GM23338 (cell line): ENCODE measurements at regions not wholly inside any gene's neighbourhood (a gene's known extent, or its start where the extent isn't known, plus 50 kb on each side); places are given as distances from the start of the nearest gene placed in this dataset.

Experiments used
- ATAC-seq: fragments of 200-7000 bp; cut with Tn5 transposase; 3 replicates; pipeline ENCODE4 v1.9.1; 2020
- DNase-seq: peaks from one replicate; pipeline ENCODE4 v3.0.0-alpha.2; 2015; ENCODE audit warnings: low spot score
- H2AFZ ChIP-seq: fragments of 200-600 bp; sonication (generic); 2 replicates; pipeline ENCODE4 v1.8.0; 2016; ENCODE audit warnings: antibody characterized with exemption, mild to moderate bottlenecking, moderate library complexity
- H3F3A ChIP-seq: fragments of 200-600 bp; sonication (generic); replicated peaks from 2 replicates; pipeline ENCODE4 v1.8.0; 2017; ENCODE audit warnings: antibody characterized with exemption, mixed run types, low read depth
- H3K27ac ChIP-seq: fragments of 200-600 bp; sonication (generic); 2 replicates; pipeline ENCODE4 v1.6.1; 2016; ENCODE audit warnings: low read depth
- H3K27me3 ChIP-seq: fragments of 200-600 bp; sonication (generic); 2 replicates; pipeline ENCODE4 v1.8.0; 2016; ENCODE audit warnings: mild to moderate bottlenecking, mixed run types, moderate library complexity; ENCODE audit not compliant: insufficient read depth
- H3K36me3 ChIP-seq: fragments of 200-600 bp; sonication (generic); 2 replicates; pipeline ENCODE4 v1.8.0; 2016; ENCODE audit warnings: mild to moderate bottlenecking; ENCODE audit not compliant: insufficient read depth
- H3K4me1 ChIP-seq: fragments of 200-600 bp; sonication (generic); 2 replicates; pipeline ENCODE4 v1.8.0; 2016; ENCODE audit warnings: mild to moderate bottlenecking, moderate library complexity; ENCODE audit not compliant: insufficient read depth
- H3K4me2 ChIP-seq: fragments of 200-600 bp; sonication (generic); 2 replicates; pipeline ENCODE4 v1.7.1; 2017; ENCODE audit warnings: mixed run types
- H3K4me3 ChIP-seq: fragments of 200-600 bp; sonication (generic); 2 replicates; pipeline ENCODE4 v1.6.1; 2016; ENCODE audit warnings: mixed run types
- H3K79me2 ChIP-seq: fragments of 200-600 bp; sonication (generic); replicated peaks from 2 replicates; pipeline ENCODE4 v1.8.0; 2017; ENCODE audit warnings: mild to moderate bottlenecking; ENCODE audit not compliant: insufficient read depth
- H3K9me2 ChIP-seq: fragments of 200-600 bp; sonication (generic); 2 replicates; pipeline ENCODE4 v1.8.0; 2017; ENCODE audit not compliant: insufficient read depth
- H4K20me1 ChIP-seq: fragments of 200-600 bp; sonication (generic); replicated peaks from 2 replicates; pipeline ENCODE4 v1.8.0; 2017; ENCODE audit warnings: mild to moderate bottlenecking; ENCODE audit not compliant: insufficient read depth
- H3K27ac Mint-ChIP-seq: 2 replicates; pipeline ENCODE4 v1.8.0; 2020; ENCODE audit warnings: inconsistent platforms, mild to moderate bottlenecking, moderate library complexity, mixed read lengths
- H3K27me3 Mint-ChIP-seq: 3 replicates; pipeline ENCODE4 v1.8.0; 2022; ENCODE audit warnings: low read depth, mild to moderate bottlenecking, moderate library complexity, mixed read lengths, inconsistent platforms; ENCODE audit not compliant: insufficient read depth, poor library complexity
- H3K36me3 Mint-ChIP-seq: 3 replicates; pipeline ENCODE4 v1.8.0; 2021; ENCODE audit warnings: low read depth, mild to moderate bottlenecking, inconsistent platforms, moderate library complexity, mixed read lengths
- H3K4me1 Mint-ChIP-seq: 3 replicates; pipeline ENCODE4 v1.8.0; 2020; ENCODE audit warnings: mild to moderate bottlenecking, inconsistent platforms, mixed read lengths
- H3K4me3 Mint-ChIP-seq: 3 replicates; pipeline ENCODE4 v1.8.0; 2021; ENCODE audit warnings: moderate library complexity, mild to moderate bottlenecking, inconsistent platforms, mixed read lengths
- H3K9me3 Mint-ChIP-seq: 3 replicates; pipeline ENCODE4 v1.8.0; 2020; ENCODE audit warnings: moderate library complexity, mild to moderate bottlenecking, inconsistent platforms, mixed read lengths
- CREB1 ChIP-seq: fragments of 250-450 bp; sonication (Bioruptor Pico); IDR thresholded peaks from 2 replicates; pipeline ENCODE4 v1.5.0; 2020; ENCODE audit warnings: low read depth, mild to moderate bottlenecking, moderate library complexity
- EZH2 ChIP-seq: fragments of 200-600 bp; sonication (generic); IDR thresholded peaks from one replicate; pipeline ENCODE4 v1.8.0; 2017; ENCODE audit warnings: antibody characterized with exemption, mild to moderate bottlenecking, low read depth; ENCODE audit not compliant: unreplicated experiment
- EZH2phosphoT487 ChIP-seq: fragments of 200-600 bp; sonication (generic); IDR thresholded peaks from one replicate; pipeline ENCODE4 v1.8.1; 2018; ENCODE audit warnings: antibody characterized with exemption; ENCODE audit not compliant: unreplicated experiment
- JUNB ChIP-seq: IDR thresholded peaks from one replicate; pipeline ENCODE4 v1.6.1; 2016; ENCODE audit warnings: antibody characterized with exemption; ENCODE audit not compliant: unreplicated experiment
- NANOG ChIP-seq: IDR thresholded peaks from 2 replicates; pipeline ENCODE4 v1.6.1; 2016; ENCODE audit warnings: antibody characterized with exemption, borderline replicate concordance
- POLR2AphosphoS5 ChIP-seq: IDR thresholded peaks from 2 replicates; pipeline ENCODE4 v1.6.1; 2016; ENCODE audit warnings: antibody characterized with exemption, low read depth
- STAT1 ChIP-seq: IDR thresholded peaks from one replicate; pipeline ENCODE4 v1.6.1; 2016; ENCODE audit warnings: antibody characterized with exemption; ENCODE audit not compliant: unreplicated experiment
- ZNF114 ChIP-seq: fragments of 250-450 bp; sonication (Bioruptor Pico); IDR thresholded peaks from 2 replicates; pipeline ENCODE4 v1.5.0; 2020; ENCODE audit warnings: mild to moderate bottlenecking, moderate library complexity
- ZNF331 ChIP-seq: fragments of 250-450 bp; sonication (Bioruptor Pico); IDR thresholded peaks from 2 replicates; pipeline ENCODE4 v1.5.0; 2020; ENCODE audit warnings: low read depth, mild to moderate bottlenecking, moderate library complexity
- TF ChIP-seq, protein P1 (sequence below): IDR thresholded peaks from 2 replicates; pipeline ENCODE4 v1.6.1; 2016; ENCODE audit warnings: antibody characterized with exemption
- TF ChIP-seq, protein P2 (sequence below), 2 experiments: fragments of 200-600 bp in 1 of 2; sonication (generic) in 1 of 2; conservative IDR thresholded peaks; 2 replicates each; pipeline versions ENCODE4 v1.5.1 to v1.6.1; 2016 to 2017; ENCODE audit warnings: antibody characterized with exemption in 2 of 2, low read depth in 2 of 2, mild to moderate bottlenecking in 2 of 2, moderate library complexity in 1 of 2
- TF ChIP-seq, protein P3 (sequence below): fragments of 250-450 bp; sonication (Bioruptor Pico); IDR thresholded peaks from 2 replicates; pipeline ENCODE4 v1.5.0; 2020; ENCODE audit warnings: mild to moderate bottlenecking, moderate library complexity

DNA sequence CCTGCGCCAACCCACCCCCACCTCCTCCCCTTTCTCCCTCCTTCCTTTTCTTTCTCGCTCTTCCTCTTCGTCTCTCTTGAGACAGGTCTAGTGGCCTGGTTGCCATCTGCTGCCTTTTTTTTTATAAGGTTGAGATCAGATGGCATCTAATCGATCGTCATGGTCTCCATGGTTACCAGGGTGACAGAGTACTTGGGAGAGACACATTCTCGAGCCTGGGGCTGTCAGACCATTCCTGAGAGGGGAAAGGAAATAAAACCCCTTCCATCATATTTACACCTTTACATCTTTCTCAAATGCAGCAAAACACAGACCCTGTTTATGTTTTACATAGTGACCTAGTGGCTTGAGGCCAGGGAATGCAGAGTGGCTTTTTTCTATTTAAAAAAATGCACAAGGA is 53.5 kb upstream of the SLC22A15 start:
- no peaks in the 10 kb centered on the region for H3K79me2 ChIP-seq
- no peaks in the 10 kb centered on the region for H3K27me3 ChIP-seq
- peaks cover 4% of the 10 kb centered on the region for H3K27me3 Mint-ChIP-seq
- no peaks in the 10 kb centered on the region for H3K9me2 ChIP-seq
- H3K4me1 ChIP-seq, result peaks cover 37% of the 10 kb centered on the region
- H3K4me3 Mint-ChIP-seq, result no peak overlapping the region
- no peak overlapping the region for H3K4me2 ChIP-seq
- no peaks in the 10 kb centered on the region for H3K36me3 ChIP-seq
- no peaks in the 10 kb centered on the region for H4K20me1 ChIP-seq
- DNase-seq (peak; percentile 48), ATAC-seq (no peak)
- no peaks in the 10 kb centered on the region for H3K9me3 Mint-ChIP-seq
- no peaks in the 10 kb centered on the region for H3F3A ChIP-seq
- no peak overlapping the region for H2AFZ ChIP-seq
- H3K27ac Mint-ChIP-seq, result no peak overlapping the region
- H3K27ac ChIP-seq, result no peak overlapping the region
- H3K36me3 Mint-ChIP-seq, result no peaks in the 10 kb centered on the region
- no peak overlapping the region for H3K4me3 ChIP-seq
- H3K4me1 Mint-ChIP-seq, result peaks cover 38% of the 10 kb centered on the region
- TF ChIP-seq ZNF331 (CRISPR knock-in tag) (no peak), EZH2 (no peak), ZNF114 (CRISPR knock-in tag) (no peak), STAT1 (no peak), JUNB (no peak), CREB1 (no peak), EZH2phosphoT487 (no peak), NANOG (no peak)
- TF ChIP-seq, protein P1, sequence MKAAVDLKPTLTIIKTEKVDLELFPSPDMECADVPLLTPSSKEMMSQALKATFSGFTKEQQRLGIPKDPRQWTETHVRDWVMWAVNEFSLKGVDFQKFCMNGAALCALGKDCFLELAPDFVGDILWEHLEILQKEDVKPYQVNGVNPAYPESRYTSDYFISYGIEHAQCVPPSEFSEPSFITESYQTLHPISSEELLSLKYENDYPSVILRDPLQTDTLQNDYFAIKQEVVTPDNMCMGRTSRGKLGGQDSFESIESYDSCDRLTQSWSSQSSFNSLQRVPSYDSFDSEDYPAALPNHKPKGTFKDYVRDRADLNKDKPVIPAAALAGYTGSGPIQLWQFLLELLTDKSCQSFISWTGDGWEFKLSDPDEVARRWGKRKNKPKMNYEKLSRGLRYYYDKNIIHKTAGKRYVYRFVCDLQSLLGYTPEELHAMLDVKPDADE, result no peak
- TF ChIP-seq, protein P2, sequence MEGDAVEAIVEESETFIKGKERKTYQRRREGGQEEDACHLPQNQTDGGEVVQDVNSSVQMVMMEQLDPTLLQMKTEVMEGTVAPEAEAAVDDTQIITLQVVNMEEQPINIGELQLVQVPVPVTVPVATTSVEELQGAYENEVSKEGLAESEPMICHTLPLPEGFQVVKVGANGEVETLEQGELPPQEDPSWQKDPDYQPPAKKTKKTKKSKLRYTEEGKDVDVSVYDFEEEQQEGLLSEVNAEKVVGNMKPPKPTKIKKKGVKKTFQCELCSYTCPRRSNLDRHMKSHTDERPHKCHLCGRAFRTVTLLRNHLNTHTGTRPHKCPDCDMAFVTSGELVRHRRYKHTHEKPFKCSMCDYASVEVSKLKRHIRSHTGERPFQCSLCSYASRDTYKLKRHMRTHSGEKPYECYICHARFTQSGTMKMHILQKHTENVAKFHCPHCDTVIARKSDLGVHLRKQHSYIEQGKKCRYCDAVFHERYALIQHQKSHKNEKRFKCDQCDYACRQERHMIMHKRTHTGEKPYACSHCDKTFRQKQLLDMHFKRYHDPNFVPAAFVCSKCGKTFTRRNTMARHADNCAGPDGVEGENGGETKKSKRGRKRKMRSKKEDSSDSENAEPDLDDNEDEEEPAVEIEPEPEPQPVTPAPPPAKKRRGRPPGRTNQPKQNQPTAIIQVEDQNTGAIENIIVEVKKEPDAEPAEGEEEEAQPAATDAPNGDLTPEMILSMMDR (conservative IDR thresholded peaks at IDR 0.05; ENCODE audit: low read depth in 2 of 2), result no peak

DNA sequence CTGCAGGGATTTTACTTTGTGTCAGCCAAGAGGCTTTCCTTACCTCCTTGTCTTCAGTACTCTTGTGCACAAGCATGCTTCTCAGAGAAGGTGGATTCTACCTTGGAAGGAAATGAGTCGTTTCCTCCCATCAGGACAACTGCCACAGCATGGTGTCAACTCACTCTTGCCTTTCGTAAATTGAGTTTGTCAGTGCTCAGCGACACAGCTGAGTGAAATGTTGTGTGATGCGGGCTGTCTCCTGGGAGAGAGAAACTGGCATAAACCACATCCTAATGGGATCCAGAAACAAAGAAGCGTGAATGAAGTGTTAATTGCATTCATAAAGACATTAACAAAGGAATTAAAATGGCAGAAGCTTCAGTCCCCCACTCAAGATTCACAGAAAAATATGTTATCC is 51.5 kb upstream of the SLC22A15 start:
- Histone ChIP-seq H3K27me3 (no peaks in the 10 kb centered on the region), H3K9me2 (no peaks in the 10 kb centered on the region), H3K27ac (peak overlapping the region; percentile 58), H4K20me1 (no peaks in the 10 kb centered on the region), H3K79me2 (no peaks in the 10 kb centered on the region), H3K4me2 (peak overlapping the region; percentile 27), H3F3A (no peaks in the 10 kb centered on the region), H3K36me3 (no peaks in the 10 kb centered on the region), H3K4me1 (peaks cover 47% of the 10 kb centered on the region), H2AFZ (peak overlapping the region; percentile 7), H3K4me3 (peak overlapping the region; percentile 9; the same call in 1 of the 2 replicates)
- peaks cover 4% of the 10 kb centered on the region for H3K27me3 Mint-ChIP-seq
- H3K4me1 Mint-ChIP-seq, result peaks cover 47% of the 10 kb centered on the region
- ATAC-seq, result peak; percentile 71
- peak; percentile 47 for DNase-seq
- TF ChIP-seq, protein P3, sequence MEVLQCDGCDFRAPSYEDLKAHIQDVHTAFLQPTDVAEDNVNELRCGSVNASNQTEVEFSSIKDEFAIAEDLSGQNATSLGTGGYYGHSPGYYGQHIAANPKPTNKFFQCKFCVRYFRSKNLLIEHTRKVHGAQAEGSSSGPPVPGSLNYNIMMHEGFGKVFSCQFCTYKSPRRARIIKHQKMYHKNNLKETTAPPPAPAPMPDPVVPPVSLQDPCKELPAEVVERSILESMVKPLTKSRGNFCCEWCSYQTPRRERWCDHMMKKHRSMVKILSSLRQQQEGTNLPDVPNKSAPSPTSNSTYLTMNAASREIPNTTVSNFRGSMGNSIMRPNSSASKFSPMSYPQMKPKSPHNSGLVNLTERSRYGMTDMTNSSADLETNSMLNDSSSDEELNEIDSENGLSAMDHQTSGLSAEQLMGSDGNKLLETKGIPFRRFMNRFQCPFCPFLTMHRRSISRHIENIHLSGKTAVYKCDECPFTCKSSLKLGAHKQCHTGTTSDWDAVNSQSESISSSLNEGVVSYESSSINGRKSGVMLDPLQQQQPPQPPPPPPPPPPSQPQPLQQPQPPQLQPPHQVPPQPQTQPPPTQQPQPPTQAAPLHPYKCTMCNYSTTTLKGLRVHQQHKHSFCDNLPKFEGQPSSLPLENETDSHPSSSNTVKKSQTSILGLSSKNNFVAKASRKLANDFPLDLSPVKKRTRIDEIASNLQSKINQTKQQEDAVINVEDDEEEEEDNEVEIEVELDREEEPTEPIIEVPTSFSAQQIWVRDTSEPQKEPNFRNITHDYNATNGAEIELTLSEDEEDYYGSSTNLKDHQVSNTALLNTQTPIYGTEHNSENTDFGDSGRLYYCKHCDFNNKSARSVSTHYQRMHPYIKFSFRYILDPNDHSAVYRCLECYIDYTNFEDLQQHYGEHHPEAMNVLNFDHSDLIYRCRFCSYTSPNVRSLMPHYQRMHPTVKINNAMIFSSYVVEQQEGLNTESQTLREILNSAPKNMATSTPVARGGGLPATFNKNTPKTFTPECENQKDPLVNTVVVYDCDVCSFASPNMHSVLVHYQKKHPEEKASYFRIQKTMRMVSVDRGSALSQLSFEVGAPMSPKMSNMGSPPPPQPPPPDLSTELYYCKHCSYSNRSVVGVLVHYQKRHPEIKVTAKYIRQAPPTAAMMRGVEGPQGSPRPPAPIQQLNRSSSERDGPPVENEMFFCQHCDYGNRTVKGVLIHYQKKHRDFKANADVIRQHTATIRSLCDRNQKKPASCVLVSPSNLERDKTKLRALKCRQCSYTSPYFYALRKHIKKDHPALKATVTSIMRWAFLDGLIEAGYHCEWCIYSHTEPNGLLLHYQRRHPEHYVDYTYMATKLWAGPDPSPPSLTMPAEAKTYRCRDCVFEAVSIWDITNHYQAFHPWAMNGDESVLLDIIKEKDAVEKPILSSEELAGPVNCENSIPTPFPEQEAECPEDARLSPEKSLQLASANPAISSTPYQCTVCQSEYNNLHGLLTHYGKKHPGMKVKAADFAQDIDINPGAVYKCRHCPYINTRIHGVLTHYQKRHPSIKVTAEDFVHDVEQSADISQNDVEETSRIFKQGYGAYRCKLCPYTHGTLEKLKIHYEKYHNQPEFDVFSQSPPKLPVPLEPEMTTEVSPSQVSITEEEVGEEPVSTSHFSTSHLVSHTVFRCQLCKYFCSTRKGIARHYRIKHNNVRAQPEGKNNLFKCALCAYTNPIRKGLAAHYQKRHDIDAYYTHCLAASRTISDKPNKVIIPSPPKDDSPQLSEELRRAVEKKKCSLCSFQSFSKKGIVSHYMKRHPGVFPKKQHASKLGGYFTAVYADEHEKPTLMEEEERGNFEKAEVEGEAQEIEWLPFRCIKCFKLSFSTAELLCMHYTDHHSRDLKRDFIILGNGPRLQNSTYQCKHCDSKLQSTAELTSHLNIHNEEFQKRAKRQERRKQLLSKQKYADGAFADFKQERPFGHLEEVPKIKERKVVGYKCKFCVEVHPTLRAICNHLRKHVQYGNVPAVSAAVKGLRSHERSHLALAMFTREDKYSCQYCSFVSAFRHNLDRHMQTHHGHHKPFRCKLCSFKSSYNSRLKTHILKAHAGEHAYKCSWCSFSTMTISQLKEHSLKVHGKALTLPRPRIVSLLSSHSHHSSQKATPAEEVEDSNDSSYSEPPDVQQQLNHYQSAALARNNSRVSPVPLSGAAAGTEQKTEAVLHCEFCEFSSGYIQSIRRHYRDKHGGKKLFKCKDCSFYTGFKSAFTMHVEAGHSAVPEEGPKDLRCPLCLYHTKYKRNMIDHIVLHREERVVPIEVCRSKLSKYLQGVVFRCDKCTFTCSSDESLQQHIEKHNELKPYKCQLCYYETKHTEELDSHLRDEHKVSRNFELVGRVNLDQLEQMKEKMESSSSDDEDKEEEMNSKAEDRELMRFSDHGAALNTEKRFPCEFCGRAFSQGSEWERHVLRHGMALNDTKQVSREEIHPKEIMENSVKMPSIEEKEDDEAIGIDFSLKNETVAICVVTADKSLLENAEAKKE (CRISPR knock-in tag), result no peak
- TF ChIP-seq, protein P1, result no peak
- TF ChIP-seq POLR2AphosphoS5 (no peak), JUNB (no peak), EZH2phosphoT487 (no peak), NANOG (peak; percentile 70; the same call in 1 of the 2 replicates)
- peak overlapping the region; percentile 23 for H3K4me3 Mint-ChIP-seq
- no peaks in the 10 kb centered on the region for H3K36me3 Mint-ChIP-seq
- peak overlapping the region; percentile 94 for H3K27ac Mint-ChIP-seq
- H3K9me3 Mint-ChIP-seq, result no peaks in the 10 kb centered on the region
